ENCODE measurements at regions not wholly inside any gene's neighbourhood (a gene's known extent, or its start where the extent isn't known, plus 50 kb on each side); places are given as distances from the start of the nearest gene placed in this dataset.
A peak's percentile ranks its signal among the peaks of the same experiment; 100 is the strongest.

DNA sequence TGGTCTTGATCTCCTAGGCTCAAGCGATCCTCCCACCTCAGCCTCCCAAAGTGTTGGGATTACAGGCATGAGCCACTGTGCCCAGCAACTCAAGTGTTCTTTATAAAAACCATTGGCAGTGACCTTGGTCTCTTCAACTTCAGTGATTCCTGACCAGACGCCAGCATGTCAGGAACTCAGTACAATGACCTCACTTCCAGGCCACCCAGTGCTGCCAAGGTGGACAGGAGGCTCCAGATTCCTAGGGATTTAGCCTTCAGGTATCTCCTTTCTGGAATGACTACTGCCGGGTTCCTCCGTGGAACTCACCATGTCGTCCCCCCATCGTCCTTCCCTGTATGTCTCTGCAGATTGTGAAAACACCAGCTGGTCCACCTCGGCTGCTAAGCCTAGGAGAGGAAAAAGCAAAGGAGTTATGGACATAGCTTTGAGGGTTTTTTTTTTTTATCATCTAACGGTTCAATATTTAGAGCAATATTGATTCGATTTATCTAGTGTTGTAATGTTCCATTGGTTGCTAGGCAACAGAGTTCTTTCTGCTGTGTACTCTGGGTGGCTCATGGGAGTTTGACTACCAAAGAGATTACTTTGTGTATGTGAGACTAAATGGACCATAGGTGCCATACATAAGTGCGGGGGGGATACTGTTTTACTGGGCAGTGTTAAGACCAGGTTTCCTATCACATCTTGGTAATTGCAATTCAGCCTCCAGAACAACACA lies 425.8 kb upstream of the AUTS2 start:
- no peak for FAIRE-seq
- Histone ChIP-seq H3K36me3 (ENCODE audit: control insufficient read depth, insufficient read depth, low read length) (no peaks in the 10 kb centered on the region), H3K4me3 (ENCODE audit: low read depth, low read length) (no peak overlapping the region), H3K27me3 (ENCODE audit: control insufficient read depth, insufficient read depth, low read length) (no peaks in the 10 kb centered on the region)
- DNase-seq (ENCODE audit: low read depth): no peak
- TF ChIP-seq, protein P1, sequence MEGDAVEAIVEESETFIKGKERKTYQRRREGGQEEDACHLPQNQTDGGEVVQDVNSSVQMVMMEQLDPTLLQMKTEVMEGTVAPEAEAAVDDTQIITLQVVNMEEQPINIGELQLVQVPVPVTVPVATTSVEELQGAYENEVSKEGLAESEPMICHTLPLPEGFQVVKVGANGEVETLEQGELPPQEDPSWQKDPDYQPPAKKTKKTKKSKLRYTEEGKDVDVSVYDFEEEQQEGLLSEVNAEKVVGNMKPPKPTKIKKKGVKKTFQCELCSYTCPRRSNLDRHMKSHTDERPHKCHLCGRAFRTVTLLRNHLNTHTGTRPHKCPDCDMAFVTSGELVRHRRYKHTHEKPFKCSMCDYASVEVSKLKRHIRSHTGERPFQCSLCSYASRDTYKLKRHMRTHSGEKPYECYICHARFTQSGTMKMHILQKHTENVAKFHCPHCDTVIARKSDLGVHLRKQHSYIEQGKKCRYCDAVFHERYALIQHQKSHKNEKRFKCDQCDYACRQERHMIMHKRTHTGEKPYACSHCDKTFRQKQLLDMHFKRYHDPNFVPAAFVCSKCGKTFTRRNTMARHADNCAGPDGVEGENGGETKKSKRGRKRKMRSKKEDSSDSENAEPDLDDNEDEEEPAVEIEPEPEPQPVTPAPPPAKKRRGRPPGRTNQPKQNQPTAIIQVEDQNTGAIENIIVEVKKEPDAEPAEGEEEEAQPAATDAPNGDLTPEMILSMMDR (IDR thresholded peaks at IDR 0.05; ENCODE audit: insufficient read depth, low read length, severe bottlenecking): no peak

DNA sequence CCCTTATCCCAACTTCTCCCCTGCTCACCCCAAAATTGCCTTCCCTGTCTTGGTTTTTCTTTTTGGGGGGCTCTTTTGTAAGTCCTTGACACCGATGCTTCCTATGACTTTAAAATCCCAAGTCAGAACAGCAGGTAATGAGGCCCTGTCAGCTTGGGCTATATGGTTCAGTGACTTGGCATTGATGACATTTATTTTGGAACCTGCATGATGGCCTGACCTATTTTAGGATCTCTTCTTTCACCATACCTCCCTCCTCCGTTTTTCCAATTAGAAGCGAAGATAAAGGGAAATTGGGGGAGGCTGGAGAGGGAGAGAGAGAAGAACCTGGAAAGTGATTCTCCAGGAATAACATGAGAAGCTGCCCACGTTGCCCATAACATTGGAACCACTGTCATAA lies 424.9 kb upstream of the AUTS2 start:
- FAIRE-seq: no peak
- TF ChIP-seq, protein P1 (IDR thresholded peaks at IDR 0.05; ENCODE audit: insufficient read depth, low read length, severe bottlenecking): no peak
- Histone ChIP-seq H3K36me3 (ENCODE audit: control insufficient read depth, insufficient read depth, low read length) (no peaks in the 10 kb centered on the region), H3K27me3 (ENCODE audit: control insufficient read depth, insufficient read depth, low read length) (no peaks in the 10 kb centered on the region), H3K4me3 (ENCODE audit: low read depth, low read length) (no peak overlapping the region)
- no peak for DNase-seq (ENCODE audit: low read depth)

DNA sequence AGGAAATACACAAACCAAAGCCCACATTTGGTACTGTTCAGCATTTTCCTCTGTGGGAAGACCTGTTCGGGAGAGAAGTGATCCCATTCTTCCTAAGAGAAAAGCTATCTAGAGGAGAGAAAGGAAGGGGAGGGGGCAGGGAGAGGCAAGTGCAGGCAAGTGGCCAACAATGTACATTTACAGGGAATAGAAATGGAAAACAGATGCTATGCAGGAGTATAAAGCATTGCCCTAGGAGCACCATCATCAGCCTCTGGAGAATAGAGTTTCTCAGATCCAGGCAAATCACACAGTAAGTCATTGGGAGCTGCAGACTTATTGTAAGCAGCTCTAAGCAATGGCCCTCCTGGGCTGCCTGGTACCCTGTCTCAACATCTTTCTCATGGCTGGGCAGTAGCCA lies 424.4 kb upstream of the AUTS2 start:
- FAIRE-seq (no peak), DNase-seq (ENCODE audit: low read depth) (no peak)
- H3K4me3 ChIP-seq (ENCODE audit: low read depth, low read length): no peak overlapping the region
- no peaks in the 10 kb centered on the region for H3K36me3 ChIP-seq (ENCODE audit: control insufficient read depth, insufficient read depth, low read length)
- no peaks in the 10 kb centered on the region for H3K27me3 ChIP-seq (ENCODE audit: control insufficient read depth, insufficient read depth, low read length)
- TF ChIP-seq, protein P1 (IDR thresholded peaks at IDR 0.05; ENCODE audit: insufficient read depth, low read length, severe bottlenecking): no peak

DNA sequence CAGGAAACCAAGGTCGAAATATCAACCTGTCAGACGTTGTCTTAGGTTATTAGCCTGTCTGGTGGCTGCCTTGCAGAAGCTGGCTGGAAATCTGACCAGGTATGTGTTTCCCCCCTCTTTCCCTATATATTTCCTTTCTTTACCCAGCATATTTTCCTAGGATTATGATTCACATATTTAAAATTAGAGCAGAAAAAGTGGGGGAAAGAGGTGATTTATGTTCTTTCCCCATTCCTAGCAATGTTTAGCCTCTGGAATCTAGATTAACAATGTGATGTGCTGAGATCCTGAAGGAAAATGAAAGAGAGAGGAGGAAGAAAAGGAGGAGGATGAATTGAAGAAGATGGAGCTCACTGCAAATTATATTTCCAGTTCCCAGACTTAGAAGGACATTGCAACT lies 421.4 kb upstream of the AUTS2 start:
- TF ChIP-seq, protein P1 (IDR thresholded peaks at IDR 0.05; ENCODE audit: insufficient read depth, low read length, severe bottlenecking): no peak
- FAIRE-seq (no peak), DNase-seq (ENCODE audit: low read depth) (no peak)
- no peaks in the 10 kb centered on the region for H3K36me3 ChIP-seq (ENCODE audit: control insufficient read depth, insufficient read depth, low read length)
- no peaks in the 10 kb centered on the region for H3K27me3 ChIP-seq (ENCODE audit: control insufficient read depth, insufficient read depth, low read length)
- H3K4me3 ChIP-seq (ENCODE audit: low read depth, low read length): no peak overlapping the region

DNA sequence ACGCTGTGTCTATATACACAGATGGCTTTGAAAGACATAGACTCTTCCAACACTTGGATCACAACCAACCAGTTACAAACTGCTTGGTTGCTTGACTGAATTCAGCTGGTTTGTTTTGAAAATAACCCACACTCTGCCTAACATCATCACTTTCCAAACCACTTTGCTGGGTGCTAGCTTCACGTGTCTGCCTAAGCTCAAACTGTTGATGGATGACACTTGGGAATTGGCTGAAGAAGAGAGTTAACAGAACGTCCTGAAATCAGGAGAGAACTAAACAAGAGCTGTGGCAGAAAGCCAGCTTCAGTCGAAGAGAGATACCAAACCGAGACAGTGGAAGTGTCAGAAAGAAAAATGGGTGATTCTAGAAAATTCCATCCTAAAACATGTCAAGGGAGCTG lies 420.8 kb upstream of the AUTS2 start:
- H3K27me3 ChIP-seq (ENCODE audit: control insufficient read depth, insufficient read depth, low read length): no peaks in the 10 kb centered on the region
- FAIRE-seq (peak; percentile 96), DNase-seq (ENCODE audit: low read depth) (no peak)
- TF ChIP-seq, protein P1 (IDR thresholded peaks at IDR 0.05; ENCODE audit: insufficient read depth, low read length, severe bottlenecking): no peak
- no peaks in the 10 kb centered on the region for H3K36me3 ChIP-seq (ENCODE audit: control insufficient read depth, insufficient read depth, low read length)
- H3K4me3 ChIP-seq (ENCODE audit: low read depth, low read length): no peak overlapping the region

DNA sequence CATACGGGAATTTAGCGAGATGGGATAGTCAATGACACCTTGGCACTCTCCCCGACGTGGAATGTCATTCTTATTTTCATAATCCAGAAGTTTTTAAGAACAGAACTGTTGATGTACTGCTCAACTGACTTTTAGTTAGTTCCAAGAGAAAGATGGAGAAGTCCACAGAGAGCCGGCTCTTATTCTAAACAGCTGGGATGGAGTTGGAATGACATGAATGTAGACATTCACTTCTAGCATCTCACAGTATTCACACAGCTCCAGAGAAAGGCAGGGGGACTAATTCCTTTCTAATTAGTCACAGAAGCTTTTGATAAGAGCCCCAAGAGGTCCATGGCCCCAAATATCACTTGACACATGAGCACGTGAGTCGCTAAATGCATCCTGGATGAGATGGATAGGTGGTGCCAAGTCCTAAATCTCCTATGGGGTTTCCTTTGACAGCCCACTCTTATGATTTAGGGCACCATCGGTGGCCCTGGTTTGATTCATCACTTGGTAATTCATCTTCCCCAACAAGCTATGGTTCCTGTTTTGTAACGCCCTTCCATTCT lies 420.3 kb upstream of the AUTS2 start:
- TF ChIP-seq, protein P1 (IDR thresholded peaks at IDR 0.05; ENCODE audit: insufficient read depth, low read length, severe bottlenecking): no peak
- DNase-seq (ENCODE audit: low read depth): no peak
- no peak overlapping the region for H3K4me3 ChIP-seq (ENCODE audit: low read depth, low read length)
- no peaks in the 10 kb centered on the region for H3K27me3 ChIP-seq (ENCODE audit: control insufficient read depth, insufficient read depth, low read length)
- FAIRE-seq: no peak
- H3K36me3 ChIP-seq (ENCODE audit: control insufficient read depth, insufficient read depth, low read length): no peaks in the 10 kb centered on the region
